ENCODE measurements at regions not wholly inside any gene's neighbourhood (a gene's known extent, or its start where the extent isn't known, plus 50 kb on each side); places are given as distances from the start of the nearest gene placed in this dataset.

- DNase-seq (ENCODE audit: low spot score) = peak; percentile 1
- POLR2A ChIA-PET = no interaction called here
- no peaks in the 10 kb centered on the region for H3K9me3 ChIP-seq (ENCODE audit: low read length)
- H3K27me3 ChIP-seq (ENCODE audit: control insufficient read depth in 1 of 2, insufficient read depth in 2 of 2, low read length in 2 of 2) = no peaks in the 10 kb centered on the region
- ATAC-seq = peak; percentile 40; the same call in 1 of the 3 replicates
- WGBS (ENCODE audit: low lambda C conversion rate) = 0% methylated on average over 1 of the region's 1 CpG
- CTCF ChIA-PET (ENCODE audit: low intra/inter-chr PET ratio, low total read pairs) = no interaction called here
- no peak overlapping the region for H2AFZ ChIP-seq (ENCODE audit: low read length)
- no peak overlapping the region for H3K4me2 ChIP-seq (ENCODE audit: low read depth, low read length)
- no peak overlapping the region for H3K9ac ChIP-seq (ENCODE audit: insufficient read depth, low read depth, low read length)
- no peaks in the 10 kb centered on the region for H3K4me1 ChIP-seq (ENCODE audit: insufficient read depth, low read length)
- FAIRE-seq = no peak
- no peaks in the 10 kb centered on the region for H4K20me1 ChIP-seq (ENCODE audit: insufficient read depth, low read length)
- H3K36me3 ChIP-seq (replicated peaks in 1 of 2; ENCODE audit: control insufficient read depth in 1 of 2, insufficient read depth in 2 of 2, low read length in 2 of 2) = no peaks in the 10 kb centered on the region
- H3K79me2 ChIP-seq (ENCODE audit: insufficient read depth, low read length) = no peaks in the 10 kb centered on the region
- BruUV-seq (replicated peaks) = no TSS peak
- in situ Hi-C loops (cut with HindIII; ENCODE audit: extremely low pct_ligation_motif_present, low pct_unique_long_range_greater_than_20kb) = no loop called here
- intact Hi-C loops (cut with micrococcal nuclease; ENCODE audit: unreplicated experiment) = no loop called here
- no peak overlapping the region for H3K27ac ChIP-seq (ENCODE audit: extremely low read length, insufficient read depth, low read length)
- H3K4me3 ChIP-seq (replicated peaks in 1 of 3; ENCODE audit: insufficient read depth in 1 of 3, low read depth in 2 of 3, low read length in 3 of 3) = no peak overlapping the region
- TF ChIP-seq FOSL2 (CRISPR knock-in tag; IDR thresholded peaks at IDR 0.05) = peak; percentile 49
- no peak for TF ChIP-seq FOXP4 (CRISPR knock-in tag; IDR thresholded peaks at IDR 0.05)
- TF ChIP-seq ARID2 (CRISPR knock-in tag; IDR thresholded peaks at IDR 0.05; ENCODE audit: borderline replicate concordance) = no peak
- no peak for TF ChIP-seq ATF7 (IDR thresholded peaks at IDR 0.05)
- TF ChIP-seq ATF7 (CRISPR knock-in tag; IDR thresholded peaks at IDR 0.05) = no peak
- no peak for TF ChIP-seq E2F2 (CRISPR knock-in tag; IDR thresholded peaks at IDR 0.05; ENCODE audit: borderline replicate concordance)
Measured at GRCh38 chr1:95323123-95323522, 89.1 kb downstream of the RWDD3 start.

GRCh38 chr1:95325349-95325748, 91.3 kb downstream of the RWDD3 start:
- no peak overlapping the region for H2AFZ ChIP-seq (ENCODE audit: low read length)
- no peaks in the 10 kb centered on the region for H3K27me3 ChIP-seq (ENCODE audit: control insufficient read depth in 1 of 2, insufficient read depth in 2 of 2, low read length in 2 of 2)
- no TSS peak for BruUV-seq (replicated peaks)
- H3K4me3 ChIP-seq (replicated peaks in 1 of 3; ENCODE audit: insufficient read depth in 1 of 3, low read depth in 2 of 3, low read length in 3 of 3) = no peak overlapping the region
- in situ Hi-C loops (cut with HindIII; ENCODE audit: extremely low pct_ligation_motif_present, low pct_unique_long_range_greater_than_20kb) (no loop called here), intact Hi-C loops (cut with micrococcal nuclease; ENCODE audit: unreplicated experiment) (no loop called here)
- no peaks in the 10 kb centered on the region for H3K9me3 ChIP-seq (ENCODE audit: low read length)
- H4K20me1 ChIP-seq (ENCODE audit: insufficient read depth, low read length) = no peaks in the 10 kb centered on the region
- ATAC-seq (no peak), DNase-seq (ENCODE audit: low spot score) (no peak), FAIRE-seq (no peak)
- CTCF ChIA-PET (ENCODE audit: low intra/inter-chr PET ratio, low total read pairs) = no interaction called here
- H3K4me1 ChIP-seq (ENCODE audit: insufficient read depth, low read length) = no peaks in the 10 kb centered on the region
- H3K79me2 ChIP-seq (ENCODE audit: insufficient read depth, low read length) = no peaks in the 10 kb centered on the region
- POLR2A ChIA-PET = no interaction called here
- WGBS (ENCODE audit: low lambda C conversion rate) = 1% methylated on average over 4 of the region's 4 CpGs
- H3K9ac ChIP-seq (ENCODE audit: insufficient read depth, low read depth, low read length) = no peak overlapping the region
- H3K36me3 ChIP-seq (replicated peaks in 1 of 2; ENCODE audit: control insufficient read depth in 1 of 2, insufficient read depth in 2 of 2, low read length in 2 of 2) = no peaks in the 10 kb centered on the region
- no peak overlapping the region for H3K27ac ChIP-seq (ENCODE audit: extremely low read length, insufficient read depth, low read length)
- H3K4me2 ChIP-seq (ENCODE audit: low read depth, low read length) = no peak overlapping the region
- TF ChIP-seq ZNF276 (CRISPR knock-in tag; IDR thresholded peaks at IDR 0.05; ENCODE audit: low read depth) (no peak), ZNF329 (CRISPR knock-in tag; IDR thresholded peaks at IDR 0.05; ENCODE audit: low read depth) (no peak), ZNF660 (CRISPR knock-in tag; IDR thresholded peaks at IDR 0.05; ENCODE audit: borderline replicate concordance, low read depth) (no peak), KDM4B (CRISPR knock-in tag; IDR thresholded peaks at IDR 0.05) (no peak), MYPOP (CRISPR knock-in tag; IDR thresholded peaks at IDR 0.05) (no peak), HBP1 (CRISPR knock-in tag; IDR thresholded peaks at IDR 0.05; ENCODE audit: low read depth) (no peak)
